Dedifferentiated amniotic fluid mesenchymal stem cell (primary cell): ENCODE measurements at regions not wholly inside any gene's neighbourhood (a gene's known extent, or its start where the extent isn't known, plus 50 kb on each side); places are given as distances from the start of the nearest gene placed in this dataset.
A peak's percentile ranks its signal among the peaks of the same experiment; 100 is the strongest.

Source experiments
- DNase-seq: peaks from one replicate; pipeline ENCODE4 v3.0.0-alpha.2; 2016; ENCODE audit errors: extremely low spot score

GRCh38 chr11:19661827-19662226 lies 50.8 kb upstream of the NAV2 start:
- DNase-seq: no peak

- no peak for DNase-seq
Measured at GRCh38 chr11:19660076-19660475, 52.6 kb upstream of the NAV2 start.

- DNase-seq: no peak
Measured at GRCh38 chr11:19659529-19659928, 53.1 kb upstream of the NAV2 start.

- no peak for DNase-seq
Measured at GRCh38 chr11:19658344-19658743, 54.3 kb upstream of the NAV2 start.

- no peak for DNase-seq
Measured at GRCh38 chr11:19656140-19656541, 56.5 kb upstream of the NAV2 start.

GRCh38 chr11:19652623-19653375 lies 59.8 kb upstream of the NAV2 start:
- no peak for DNase-seq

- DNase-seq: no peak
Measured at GRCh38 chr11:19651653-19652052, 61.0 kb upstream of the NAV2 start.

GRCh38 chr11:19651028-19651427 lies 61.6 kb upstream of the NAV2 start:
- DNase-seq: no peak

GRCh38 chr11:19650467-19650866 lies 62.2 kb upstream of the NAV2 start:
- no peak for DNase-seq

- no peak for DNase-seq
Measured at GRCh38 chr11:19649751-19650150, 62.9 kb upstream of the NAV2 start.

- DNase-seq: no peak
Measured at GRCh38 chr11:19648321-19648720, 64.3 kb upstream of the NAV2 start.

- no peak for DNase-seq
Measured at GRCh38 chr11:19647816-19648215, 64.8 kb upstream of the NAV2 start.

- DNase-seq: peak; percentile 39
Measured at GRCh38 chr11:19646921-19647320, 65.7 kb upstream of the NAV2 start.

GRCh38 chr11:19646308-19646707 lies 66.3 kb upstream of the NAV2 start:
- no peak for DNase-seq

- no peak for DNase-seq
Measured at GRCh38 chr11:19644316-19644715, 68.3 kb upstream of the NAV2 start.

- DNase-seq: no peak
Measured at GRCh38 chr11:19642185-19643158, 70.2 kb upstream of the NAV2 start.

GRCh38 chr11:19639603-19640105 lies 73.0 kb upstream of the NAV2 start:
- DNase-seq: no peak

- DNase-seq: no peak
Measured at GRCh38 chr11:19635332-19635731, 77.3 kb upstream of the NAV2 start.

- DNase-seq: no peak
Measured at GRCh38 chr11:19633276-19633675, 79.4 kb upstream of the NAV2 start.

GRCh38 chr11:19632499-19632834 lies 80.2 kb upstream of the NAV2 start:
- no peak for DNase-seq

- DNase-seq: no peak
Measured at GRCh38 chr11:19631712-19632498, 80.7 kb upstream of the NAV2 start.

- DNase-seq: peak; percentile 20
Measured at GRCh38 chr11:19628018-19628417, 84.6 kb upstream of the NAV2 start.
